CD4-positive, alpha-beta T cell (primary cell): ENCODE measurements at regions not wholly inside any gene's neighbourhood (a gene's known extent, or its start where the extent isn't known, plus 50 kb on each side); places are given as distances from the start of the nearest gene placed in this dataset.

Experiments
- ATAC-seq: fragments of 200-7000 bp; cut with Tn5 transposase; one replicate; pipeline ENCODE4 v1.10.0; 2022; ENCODE audit warnings: mild to moderate bottlenecking; ENCODE audit not compliant: poor library complexity
- CTCF ChIA-PET: fragments of 350-600 bp; sonication (Branson Sonifier 250); formaldehyde crosslinking; loops from one replicate; lab custom pipeline; 2021; ENCODE audit warnings: antibody characterized with exemption, inconsistent platforms; lab: Charles Lee
- POLR2A ChIA-PET: fragments of 350-600 bp; sonication (Branson Sonifier 250); formaldehyde crosslinking; loops from one replicate; lab custom pipeline; 2021; ENCODE audit warnings: antibody characterized with exemption, inconsistent platforms; lab: Charles Lee
- DNase-seq, 14 experiments: peaks; one replicate each; pipeline ENCODE4 v3.0.0-alpha.2; 2013 to 2020; ENCODE audit warnings: mixed read lengths in 2 of 14
- H3K27ac ChIP-seq, 2 donors: one replicate each; pipeline versions ENCODE4 v1.5.1 to v1.7.0; 2013; ENCODE audit warnings: low read length in 2 of 2, low read depth in 1 of 2, mild to moderate bottlenecking in 1 of 2
- H3K27me3 ChIP-seq, 2 experiments: 1 replicate in 1 of 2; 2 replicates in 1 of 2; pipeline versions ENCODE4 v1.6.1 to v1.7.0; 2013; ENCODE audit warnings: low read length in 2 of 2, control low read depth in 1 of 2, mild to moderate bottlenecking in 1 of 2, moderate library complexity in 1 of 2; ENCODE audit not compliant: insufficient read depth in 2 of 2, control insufficient read depth in 1 of 2
- H3K36me3 ChIP-seq: one replicate; pipeline ENCODE4 v1.6.1; 2013; ENCODE audit warnings: low read length, control low read depth; ENCODE audit not compliant: insufficient read depth
- H3K4me1 ChIP-seq: one replicate; pipeline ENCODE4 v1.6.1; 2013; ENCODE audit warnings: low read length, control low read depth; ENCODE audit not compliant: insufficient read depth
- H3K4me3 ChIP-seq: one replicate; pipeline ENCODE4 v1.5.1; 2013; ENCODE audit warnings: mild to moderate bottlenecking, low read length, moderate library complexity
- H3K9me3 ChIP-seq, 2 experiments: 1 replicate in 1 of 2; 2 replicates in 1 of 2; pipeline versions ENCODE4 v1.6.1 to v1.7.0; 2013; ENCODE audit warnings: low read length in 2 of 2, mild to moderate bottlenecking in 2 of 2, control low read depth in 1 of 2, moderate library complexity in 1 of 2; ENCODE audit not compliant: control insufficient read depth in 1 of 2, insufficient read depth in 1 of 2
- H3K27ac Mint-ChIP-seq: one replicate; pipeline ENCODE4 v1.8.0; 2020; ENCODE audit warnings: mixed read lengths
- H3K27me3 Mint-ChIP-seq: one replicate; pipeline ENCODE4 v1.8.0; 2021; ENCODE audit warnings: mixed read lengths
- H3K36me3 Mint-ChIP-seq: one replicate; pipeline ENCODE4 v1.8.0; 2021; ENCODE audit warnings: low read depth, mixed read lengths
- H3K4me1 Mint-ChIP-seq: one replicate; pipeline ENCODE4 v1.8.0; 2021; ENCODE audit warnings: low read depth, mixed read lengths
- H3K4me3 Mint-ChIP-seq: one replicate; pipeline ENCODE4 v1.8.0; 2020; ENCODE audit warnings: mild to moderate bottlenecking, mixed read lengths
- H3K9me3 Mint-ChIP-seq: one replicate; pipeline ENCODE4 v1.8.0; 2020; ENCODE audit warnings: mixed read lengths
- CTCF ChIP-seq: fragments of 200-600 bp; IDR thresholded peaks from one replicate; pipeline ENCODE4 v1.8.0; 2022; ENCODE audit warnings: antibody characterized with exemption, mild to moderate bottlenecking
- intact Hi-C, 2 experiments: fragments of 100-400 bp; cut with DNase I in 1 of 2; cut with micrococcal nuclease in 1 of 2; formaldehyde crosslinking; loops; one replicate each; pipeline versions ENCODE4 v1.15.1 to v1.9.0; 2023 to 2025; cut with DNase I, micrococcal nuclease

GRCh38 chr13:26942184-26942583, 181.6 kb upstream of the GPR12 start:
- no peak overlapping the region for H3K27ac ChIP-seq
- CTCF ChIA-PET, result no interaction called here
- no peak for DNase-seq
- no peak overlapping the region for H3K4me3 ChIP-seq
- TF ChIP-seq CTCF, result no peak
- intact Hi-C loops, result no loop called here
- H3K27ac Mint-ChIP-seq, result no peak overlapping the region
- POLR2A ChIA-PET, result no interaction called here
- H3K27me3 ChIP-seq, result no peaks in the 10 kb centered on the region
- no peaks in the 10 kb centered on the region for H3K36me3 ChIP-seq
- no peaks in the 10 kb centered on the region for H3K9me3 ChIP-seq
- no peak for ATAC-seq
- peaks cover 11% of the 10 kb centered on the region for H3K27me3 Mint-ChIP-seq
- no peak overlapping the region for H3K4me3 Mint-ChIP-seq
- H3K9me3 Mint-ChIP-seq, result no peaks in the 10 kb centered on the region
- no peaks in the 10 kb centered on the region for H3K4me1 ChIP-seq
- no peaks in the 10 kb centered on the region for H3K4me1 Mint-ChIP-seq
- no peaks in the 10 kb centered on the region for H3K36me3 Mint-ChIP-seq

- ChIA-PET POLR2A (no interaction called here), CTCF (no interaction called here)
- Mint-ChIP-seq H3K4me1 (no peaks in the 10 kb centered on the region), H3K9me3 (no peaks in the 10 kb centered on the region), H3K27ac (no peak overlapping the region), H3K36me3 (no peaks in the 10 kb centered on the region), H3K4me3 (no peak overlapping the region), H3K27me3 (peaks cover 11% of the 10 kb centered on the region)
- DNase-seq, result no peak
- no peak for ATAC-seq
- Histone ChIP-seq H3K9me3 (no peaks in the 10 kb centered on the region), H3K4me3 (no peak overlapping the region), H3K27me3 (no peaks in the 10 kb centered on the region), H3K27ac (no peak overlapping the region), H3K4me1 (no peaks in the 10 kb centered on the region), H3K36me3 (no peaks in the 10 kb centered on the region)
- intact Hi-C loops, result no loop called here
- no peak for TF ChIP-seq CTCF
Observed at GRCh38 chr13:26941345-26942174, 181.0 kb upstream of the GPR12 start.

GRCh38 chr13:26934096-26934495, 173.5 kb upstream of the GPR12 start:
- Histone ChIP-seq H3K36me3 (no peaks in the 10 kb centered on the region), H3K4me1 (peaks cover 5% of the 10 kb centered on the region), H3K27me3 (peaks cover 0 to 4% of the 10 kb centered on the region in 2 experiments), H3K9me3 (peaks cover 0 to 4% of the 10 kb centered on the region in 2 experiments), H3K27ac (no peak overlapping the region), H3K4me3 (no peak overlapping the region)
- intact Hi-C loops, result loop anchor here (5.0 to 10.0 kb wide), 2 partner anchors 752 to 1359 kb away; no protein-coding TSS in a partner anchor
- H3K27me3 Mint-ChIP-seq, result peaks cover 9% of the 10 kb centered on the region
- H3K9me3 Mint-ChIP-seq, result no peaks in the 10 kb centered on the region
- H3K36me3 Mint-ChIP-seq, result no peaks in the 10 kb centered on the region
- POLR2A ChIA-PET, result no interaction called here
- no peaks in the 10 kb centered on the region for H3K4me1 Mint-ChIP-seq
- DNase-seq (no peak), ATAC-seq (no peak)
- CTCF ChIA-PET, result no interaction called here
- H3K27ac Mint-ChIP-seq, result no peak overlapping the region
- H3K4me3 Mint-ChIP-seq, result no peak overlapping the region
- no peak for TF ChIP-seq CTCF
